Hepatocyte (in vitro differentiated cells): ENCODE measurements at regions not wholly inside any gene's neighbourhood (a gene's known extent, or its start where the extent isn't known, plus 50 kb on each side); places are given as distances from the start of the nearest gene placed in this dataset.
A peak's percentile ranks its signal among the peaks of the same experiment; 100 is the strongest.

Experiments
- DNase-seq: peaks from one replicate; pipeline ENCODE4 v3.0.0-alpha.2; 2016; ENCODE audit warnings: low spot score
- H2AFZ ChIP-seq: fragments of 200-600 bp; sonication (generic); 2 replicates; pipeline ENCODE4 v1.6.0; 2016; ENCODE audit warnings: antibody characterized with exemption, mild to moderate bottlenecking
- H3K27ac ChIP-seq: fragments of 200-600 bp; sonication (generic); 2 replicates; pipeline ENCODE4 v1.5.1; 2016; ENCODE audit warnings: mild to moderate bottlenecking
- H3K27me3 ChIP-seq: fragments of 200-600 bp; sonication (generic); 2 replicates; pipeline ENCODE4 v1.6.1; 2016
- H3K36me3 ChIP-seq: fragments of 200-600 bp; sonication (generic); replicated peaks from 2 replicates; pipeline ENCODE4 v1.5.1; 2016; ENCODE audit warnings: low read depth; ENCODE audit not compliant: insufficient read depth
- H3K4me1 ChIP-seq: fragments of 200-600 bp; sonication (generic); 2 replicates; pipeline ENCODE4 v1.5.1; 2016; ENCODE audit warnings: mild to moderate bottlenecking, moderate library complexity; ENCODE audit not compliant: insufficient read depth
- H3K4me2 ChIP-seq: fragments of 200-600 bp; sonication (generic); 2 replicates; pipeline ENCODE4 v1.6.0; 2016
- H3K4me3 ChIP-seq: fragments of 200-600 bp; sonication (generic); 2 replicates; pipeline ENCODE4 v1.5.1; 2016; ENCODE audit warnings: mild to moderate bottlenecking
- H3K79me2 ChIP-seq: fragments of 200-600 bp; sonication (generic); 2 replicates; pipeline ENCODE4 v1.6.0; 2017; ENCODE audit warnings: mild to moderate bottlenecking
- H3K9me2 ChIP-seq: fragments of 200-600 bp; sonication (generic); replicated peaks from 2 replicates; pipeline ENCODE4 v1.6.0; 2017; ENCODE audit warnings: mild to moderate bottlenecking; ENCODE audit not compliant: insufficient read depth
- H3K9me3 ChIP-seq: fragments of 200-600 bp; sonication (generic); 2 replicates; pipeline ENCODE4 v1.5.1; 2016; ENCODE audit warnings: low read depth, mild to moderate bottlenecking
- H4K20me1 ChIP-seq: fragments of 200-600 bp; sonication (generic); 2 replicates; pipeline ENCODE4 v1.6.0; 2016; ENCODE audit warnings: mild to moderate bottlenecking; ENCODE audit not compliant: insufficient read depth, poor library complexity, severe bottlenecking
- CTCF ChIP-seq: fragments of 200-600 bp; sonication (generic); IDR thresholded peaks from 2 replicates; pipeline ENCODE4 v1.5.1; 2016; ENCODE audit warnings: antibody characterized with exemption, mild to moderate bottlenecking; ENCODE audit not compliant: poor library complexity
- EZH2 ChIP-seq: fragments of 200-600 bp; sonication (generic); IDR thresholded peaks from 2 replicates; pipeline ENCODE4 v1.6.1; 2016; ENCODE audit warnings: antibody characterized with exemption, mild to moderate bottlenecking, borderline replicate concordance
- EZH2phosphoT487 ChIP-seq: fragments of 200-600 bp; sonication (generic); IDR thresholded peaks from one replicate; pipeline ENCODE4 v1.6.1; 2018; ENCODE audit warnings: antibody characterized with exemption, mild to moderate bottlenecking, low read depth, moderate library complexity; ENCODE audit not compliant: unreplicated experiment, severe bottlenecking
- WGBS: methylation state at CpG from one replicate; pipeline ENCODE4 v1.1.6; 2016; ENCODE audit warnings: low lambda C conversion rate; ENCODE audit errors: missing lambda C conversion rate; 5-methylcytosine and 5-hydroxymethylcytosine counted together

DNA sequence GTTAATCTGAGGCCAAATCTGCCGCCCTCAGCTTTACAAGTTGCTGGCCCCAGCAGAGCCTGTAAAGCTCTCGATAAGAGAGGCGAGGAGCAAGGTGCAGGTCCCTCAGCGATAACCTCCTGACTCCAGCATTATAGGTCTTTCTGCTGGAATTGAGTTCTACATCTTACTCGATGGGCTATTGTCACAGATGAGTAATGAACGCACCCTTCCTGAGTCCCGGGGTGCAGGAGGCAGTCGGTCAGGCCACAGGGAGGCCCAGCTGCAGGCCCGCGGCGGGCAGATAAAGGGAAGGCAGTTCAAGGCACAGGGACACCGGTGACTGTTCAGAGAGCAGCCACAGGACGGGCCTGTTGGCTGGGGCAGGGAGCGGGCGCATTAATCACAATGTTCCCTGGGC is 157.6 kb upstream of the OBI1 start:
- WGBS, result 64% methylated on average over 15 of the region's 15 CpGs
- Histone ChIP-seq H4K20me1 (no peaks in the 10 kb centered on the region), H3K36me3 (no peaks in the 10 kb centered on the region), H3K79me2 (no peaks in the 10 kb centered on the region), H3K27me3 (no peaks in the 10 kb centered on the region), H3K4me1 (no peaks in the 10 kb centered on the region), H3K4me3 (no peak overlapping the region), H3K27ac (no peak overlapping the region), H3K4me2 (no peak overlapping the region), H3K9me2 (no peaks in the 10 kb centered on the region), H2AFZ (no peak overlapping the region), H3K9me3 (no peaks in the 10 kb centered on the region)
- TF ChIP-seq EZH2, result no peak
- TF ChIP-seq CTCF, result no peak
- TF ChIP-seq EZH2phosphoT487, result no peak
- DNase-seq, result peak; percentile 16

DNA sequence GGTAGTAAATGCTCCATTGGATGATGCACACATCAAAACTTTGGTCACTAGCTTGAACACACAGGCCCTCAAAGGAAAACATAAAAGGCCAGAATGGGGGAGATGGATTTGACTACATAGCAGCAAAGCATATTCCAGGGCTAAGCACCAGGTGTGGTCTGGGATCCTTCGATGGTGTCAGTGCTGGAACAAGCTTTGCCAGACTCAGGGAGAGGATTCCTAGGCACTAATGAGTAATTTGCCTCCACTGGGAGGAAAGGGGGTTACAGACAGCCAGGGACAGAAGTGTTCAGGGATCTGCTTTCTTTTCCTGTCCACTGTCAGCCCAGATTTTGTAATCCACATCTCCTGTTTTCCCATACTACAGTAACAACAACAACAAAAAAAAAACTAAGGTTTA is 157.2 kb upstream of the OBI1 start:
- Histone ChIP-seq H3K4me2 (no peak overlapping the region), H3K9me2 (no peaks in the 10 kb centered on the region), H3K4me3 (no peak overlapping the region), H3K36me3 (no peaks in the 10 kb centered on the region), H3K9me3 (no peaks in the 10 kb centered on the region), H2AFZ (no peak overlapping the region), H3K27me3 (no peaks in the 10 kb centered on the region), H3K79me2 (no peaks in the 10 kb centered on the region), H3K27ac (no peak overlapping the region), H4K20me1 (no peaks in the 10 kb centered on the region), H3K4me1 (no peaks in the 10 kb centered on the region)
- no peak for DNase-seq
- WGBS, result 19% methylated on average over 1 of the region's 1 CpG
- no peak for TF ChIP-seq CTCF
- TF ChIP-seq EZH2, result no peak
- TF ChIP-seq EZH2phosphoT487, result no peak

GRCh38 chr13:78806457-78806856 is 147.5 kb upstream of the OBI1 start:
- WGBS, result 58% methylated on average over 4 of the region's 4 CpGs

More at GRCh38 chr13:78806457-78806856, 147.5 kb upstream of the OBI1 start:
- Histone ChIP-seq H3K4me2 (no peak overlapping the region), H3K4me1 (no peaks in the 10 kb centered on the region), H3K9me2 (no peaks in the 10 kb centered on the region), H4K20me1 (no peaks in the 10 kb centered on the region), H3K27ac (no peak overlapping the region), H3K27me3 (peaks cover 8% of the 10 kb centered on the region), H3K4me3 (no peak overlapping the region), H2AFZ (no peak overlapping the region), H3K36me3 (no peaks in the 10 kb centered on the region), H3K79me2 (no peaks in the 10 kb centered on the region), H3K9me3 (no peaks in the 10 kb centered on the region)
- TF ChIP-seq EZH2 (no peak), CTCF (peak; percentile 14)
- no peak for DNase-seq
